Naive B cell (primary cell): ENCODE measurements at regions not wholly inside any gene's neighbourhood (a gene's known extent, or its start where the extent isn't known, plus 50 kb on each side); places are given as distances from the start of the nearest gene placed in this dataset.
"Not testable (repeated sequence)": the region's sequence is repeated elsewhere in the genome, so short reads cannot be mapped to it uniquely, and the experiment has no call there.

ENCODE experiments used
- ATAC-seq, 2 donors: fragments of 150-1000 bp; cut with Tn5 transposase; 2 replicates each; pipeline ENCODE4 v1.10.0; 2021; ENCODE audit warnings: low read depth in 2 of 2, mild to moderate bottlenecking in 2 of 2, moderate library complexity in 2 of 2
- DNase-seq: peaks from one replicate; pipeline ENCODE4 v3.0.0; 2022
- H3K27ac Mint-ChIP-seq, 6 donors: one replicate each; pipeline ENCODE4 v1.8.0; 2020 to 2022; ENCODE audit warnings: mild to moderate bottlenecking in 6 of 6, mixed read lengths in 6 of 6, moderate library complexity in 5 of 6, inconsistent platforms in 2 of 6
- H3K27me3 Mint-ChIP-seq, 3 donors: one replicate each; pipeline ENCODE4 v1.8.0; 2021 to 2022; ENCODE audit warnings: mixed read lengths in 3 of 3, mild to moderate bottlenecking in 1 of 3
- H3K36me3 Mint-ChIP-seq, 2 donors: one replicate each; pipeline ENCODE4 v1.8.0; 2020 to 2022; ENCODE audit warnings: mixed read lengths in 2 of 2, inconsistent platforms in 1 of 2, mild to moderate bottlenecking in 1 of 2
- H3K4me1 Mint-ChIP-seq, 3 donors: one replicate each; pipeline ENCODE4 v1.8.0; 2020 to 2022; ENCODE audit warnings: mixed read lengths in 3 of 3, inconsistent platforms in 1 of 3, mild to moderate bottlenecking in 1 of 3, moderate library complexity in 1 of 3
- H3K4me3 Mint-ChIP-seq, 8 donors: one replicate each; pipeline ENCODE4 v1.8.0; 2020 to 2022; ENCODE audit warnings: mild to moderate bottlenecking in 8 of 8, mixed read lengths in 8 of 8, moderate library complexity in 8 of 8, inconsistent platforms in 2 of 8
- H3K9me3 Mint-ChIP-seq, 7 donors: one replicate each; pipeline ENCODE4 v1.8.0; 2020 to 2022; ENCODE audit warnings: mixed read lengths in 7 of 7, mild to moderate bottlenecking in 5 of 7, inconsistent platforms in 2 of 7, moderate library complexity in 1 of 7

DNA sequence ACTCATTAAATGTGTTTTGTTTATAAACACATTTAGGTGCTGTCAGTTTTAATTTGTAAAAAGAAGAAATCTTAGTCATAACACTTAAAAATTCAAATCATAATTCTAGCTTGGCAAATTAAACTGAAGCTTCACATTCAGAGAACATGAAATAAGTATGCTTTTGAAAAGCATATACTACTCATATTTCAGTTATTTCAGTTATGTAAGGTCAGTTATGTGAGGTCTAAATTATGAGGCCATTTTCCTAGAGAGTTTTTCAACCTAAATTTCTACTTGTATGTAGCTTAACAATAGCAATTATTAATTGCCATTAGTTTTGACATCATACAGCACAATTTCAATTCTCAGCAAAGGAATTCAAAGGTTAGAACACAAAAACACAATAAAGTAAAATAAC is 465.0 kb downstream of the PLOD2 start:
- Mint-ChIP-seq H3K27ac (no peak overlapping the region), H3K4me1 (no peaks in the 10 kb centered on the region), H3K36me3 (no peaks in the 10 kb centered on the region), H3K9me3 (no peaks in the 10 kb centered on the region), H3K27me3 (no peaks in the 10 kb centered on the region), H3K4me3 (no peak overlapping the region)
- DNase-seq, result no peak
- ATAC-seq, result no peak

DNA sequence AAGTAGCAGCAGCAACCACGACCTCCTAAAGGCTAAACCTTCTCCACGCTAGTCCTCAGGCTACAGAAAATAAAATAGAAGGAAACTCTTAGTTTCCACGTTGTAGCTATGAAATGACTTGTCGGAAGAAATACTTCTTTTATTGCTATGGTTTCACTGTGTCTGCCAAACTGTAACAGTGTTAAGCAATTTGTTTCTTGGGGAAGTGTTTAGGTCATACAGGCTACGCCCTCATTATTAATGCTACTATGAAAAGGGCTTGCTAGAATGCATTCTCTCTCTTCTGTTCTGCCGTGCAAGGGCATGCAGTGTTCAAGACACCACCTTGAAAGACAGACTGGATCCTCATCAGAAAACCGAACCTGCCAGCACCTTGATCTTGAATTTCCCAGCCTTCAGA is 462.7 kb downstream of the PLOD2 start:
- Mint-ChIP-seq H3K9me3 (no peaks in the 10 kb centered on the region), H3K27ac (no peak overlapping the region), H3K36me3 (no peaks in the 10 kb centered on the region), H3K4me3 (no peak overlapping the region), H3K4me1 (no peaks in the 10 kb centered on the region), H3K27me3 (no peaks in the 10 kb centered on the region)
- ATAC-seq (no peak), DNase-seq (no peak)

DNA sequence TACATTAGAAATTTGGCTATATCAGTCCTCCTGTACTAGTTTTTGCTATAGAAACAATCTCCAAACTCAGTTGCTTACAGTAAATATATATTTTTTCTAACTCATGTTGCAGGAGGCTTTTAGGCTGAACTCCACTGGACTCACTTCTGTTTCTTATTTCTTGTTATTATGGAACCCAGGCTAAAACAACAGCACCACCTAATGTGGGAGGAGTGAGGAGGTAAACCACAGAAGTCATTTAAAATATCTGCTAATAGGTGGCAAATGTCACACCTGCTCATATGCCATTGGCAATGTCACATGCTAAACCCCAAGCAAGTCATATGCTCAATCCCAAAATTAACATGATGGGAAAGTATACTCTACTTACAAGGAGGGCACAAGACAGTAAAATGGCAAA is 462.2 kb downstream of the PLOD2 start:
- Mint-ChIP-seq H3K4me1 (no peaks in the 10 kb centered on the region), H3K36me3 (no peaks in the 10 kb centered on the region), H3K27me3 (no peaks in the 10 kb centered on the region), H3K4me3 (no peak overlapping the region), H3K9me3 (no peaks in the 10 kb centered on the region), H3K27ac (no peak overlapping the region)
- no peak for ATAC-seq
- DNase-seq, result no peak

DNA sequence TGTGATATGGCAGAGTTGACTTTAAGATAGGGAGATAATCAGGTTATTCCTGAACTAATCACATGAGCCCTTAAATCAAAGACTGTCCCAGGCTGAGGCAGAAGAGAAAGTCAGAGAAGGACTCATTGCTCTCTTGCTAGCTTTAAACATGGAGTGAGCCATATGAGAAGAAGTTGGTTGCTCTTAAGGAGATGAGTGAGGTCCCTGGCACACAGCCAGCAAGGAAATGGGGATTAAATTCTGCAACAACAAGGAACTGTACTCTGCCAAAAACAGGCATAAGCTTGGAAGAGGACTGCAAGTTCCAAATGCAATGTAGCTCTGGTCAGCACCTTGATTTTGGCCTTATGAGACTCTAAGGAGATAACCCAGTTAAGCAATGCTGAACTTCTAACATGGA is 457.0 kb downstream of the PLOD2 start:
- DNase-seq (no peak), ATAC-seq (no peak)
- Mint-ChIP-seq H3K27me3 (no peaks in the 10 kb centered on the region), H3K4me3 (no peak overlapping the region), H3K9me3 (no peaks in the 10 kb centered on the region), H3K4me1 (no peaks in the 10 kb centered on the region), H3K36me3 (no peaks in the 10 kb centered on the region), H3K27ac (no peak overlapping the region)

DNA sequence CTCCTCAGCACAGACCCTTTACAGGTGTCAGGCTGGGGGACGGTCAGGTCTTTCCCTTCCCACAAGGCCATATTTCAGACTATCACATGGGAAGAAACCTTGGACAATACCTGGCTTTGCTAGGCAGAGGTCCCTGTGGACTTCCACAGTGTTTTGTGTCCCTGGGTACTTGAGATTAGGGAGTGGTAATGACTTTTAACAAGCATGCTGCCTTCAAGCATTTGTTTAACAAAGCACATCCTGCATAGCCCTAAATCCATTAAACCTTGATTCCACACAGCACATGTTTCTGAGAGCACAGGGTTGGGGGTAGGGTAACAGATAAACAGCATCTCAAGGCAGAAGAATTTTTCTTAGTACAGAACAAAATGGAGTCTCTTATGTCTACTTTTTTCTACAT is 451.2 kb downstream of the PLOD2 start:
- DNase-seq, ATAC-seq, H3K36me3 Mint-ChIP-seq, H3K27ac Mint-ChIP-seq, H3K4me3 Mint-ChIP-seq, H3K4me1 Mint-ChIP-seq, H3K27me3 Mint-ChIP-seq: not testable (repeated sequence)
- peaks cover 0 to 11% (median 4%) of the 10 kb centered on the region in 7 donors for H3K9me3 Mint-ChIP-seq

DNA sequence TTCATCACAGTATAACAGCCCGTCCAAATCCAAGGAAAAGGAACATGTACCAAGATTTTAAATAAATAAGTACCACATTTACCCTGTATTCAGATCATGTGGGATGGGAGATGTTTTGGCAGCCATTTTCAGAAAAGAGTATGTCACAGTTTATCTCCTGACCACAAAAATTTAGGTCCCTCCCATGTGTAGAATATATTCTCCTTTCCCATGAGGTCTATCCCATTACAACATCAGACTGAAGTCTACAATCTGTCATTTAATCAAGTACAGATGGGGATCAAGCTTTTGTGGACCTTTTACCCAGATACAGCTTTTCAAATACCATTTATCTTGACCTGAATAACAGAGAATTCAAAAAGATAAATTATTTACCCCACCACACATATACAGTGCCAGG is 444.5 kb downstream of the PLOD2 start:
- Mint-ChIP-seq H3K27me3 (no peaks in the 10 kb centered on the region), H3K4me1 (no peaks in the 10 kb centered on the region), H3K9me3 (peaks cover 0 to 7% (median 4%) of the 10 kb centered on the region in 7 donors), H3K36me3 (peaks cover 0 to 9% of the 10 kb centered on the region in 2 donors), H3K27ac (no peak overlapping the region), H3K4me3 (no peak overlapping the region)
- DNase-seq (no peak), ATAC-seq (no peak)

DNA sequence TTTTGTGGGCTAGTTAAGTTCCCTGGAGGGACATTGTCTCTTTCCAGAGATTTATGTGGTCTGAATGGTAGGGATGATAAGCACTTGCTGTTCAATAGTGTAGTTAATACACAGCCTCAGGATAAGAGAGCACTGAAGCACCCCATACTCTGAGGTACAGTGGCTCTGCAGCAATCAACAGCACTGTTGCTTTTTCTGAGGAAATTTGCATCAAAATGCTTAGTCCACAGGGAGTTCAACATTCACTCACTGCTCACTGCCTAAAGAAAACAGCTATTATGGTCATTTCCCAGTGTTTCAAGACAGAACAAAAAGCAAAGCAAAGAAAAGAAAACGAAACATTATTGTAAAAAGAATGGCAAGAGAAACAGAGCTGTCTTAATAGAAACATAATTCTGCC is 441.9 kb downstream of the PLOD2 start:
- Mint-ChIP-seq H3K27ac (no peak overlapping the region), H3K9me3 (peaks cover 0 to 5% (median 0%) of the 10 kb centered on the region in 7 donors), H3K36me3 (no peaks in the 10 kb centered on the region), H3K4me1 (no peaks in the 10 kb centered on the region), H3K4me3 (no peak overlapping the region), H3K27me3 (no peaks in the 10 kb centered on the region)
- DNase-seq, result no peak
- no peak for ATAC-seq

DNA sequence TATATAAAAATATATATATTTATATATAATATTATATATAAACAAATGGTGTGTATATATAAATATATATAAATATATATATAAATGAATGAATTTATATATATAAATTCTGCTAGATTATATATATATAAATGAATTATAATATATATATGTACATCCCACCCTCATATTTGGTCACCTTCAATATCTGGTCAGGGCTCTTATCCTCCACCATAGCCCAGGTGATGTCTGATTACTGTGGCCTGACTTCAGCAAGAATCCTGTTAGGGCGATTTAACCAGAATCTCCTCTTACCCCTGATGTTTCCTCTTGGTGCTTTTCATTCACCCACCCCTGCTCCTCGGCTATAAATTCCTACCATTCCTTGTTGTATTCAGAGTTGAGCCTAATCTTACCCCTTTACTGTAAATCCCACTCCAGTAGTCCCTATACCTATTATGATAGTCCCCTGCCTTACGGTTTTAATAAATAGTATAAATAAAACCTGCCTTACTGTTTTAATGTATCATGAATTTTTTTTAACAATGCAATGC is 439.6 kb downstream of the PLOD2 start:
- Mint-ChIP-seq H3K36me3 (no peaks in the 10 kb centered on the region), H3K27me3 (no peaks in the 10 kb centered on the region), H3K4me3 (no peak overlapping the region), H3K4me1 (no peaks in the 10 kb centered on the region), H3K9me3 (peaks cover 0 to 3% (median 0%) of the 10 kb centered on the region in 7 donors), H3K27ac (no peak overlapping the region)
- ATAC-seq (no peak), DNase-seq (no peak)

DNA sequence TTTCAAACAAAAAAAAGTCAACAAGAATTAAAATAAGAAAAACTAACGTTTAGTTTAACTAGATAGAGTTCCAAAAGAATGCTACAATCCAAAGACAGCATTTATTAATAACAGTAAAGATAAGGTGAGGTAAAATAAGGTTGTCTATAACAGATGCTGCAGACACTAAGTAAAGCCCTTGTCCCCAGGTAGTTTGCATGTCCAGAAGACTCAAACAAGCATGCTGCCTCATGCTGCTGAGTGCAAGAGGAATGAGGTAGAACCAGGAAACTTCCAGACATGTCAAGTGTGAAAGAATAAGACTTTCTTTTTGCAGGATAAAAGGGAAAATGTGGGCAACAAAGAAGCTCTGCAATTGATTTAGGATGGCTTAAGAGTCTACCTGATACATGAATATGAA is 439.2 kb downstream of the PLOD2 start:
- ATAC-seq (no peak), DNase-seq (no peak)
- Mint-ChIP-seq H3K27ac (no peak overlapping the region), H3K36me3 (no peaks in the 10 kb centered on the region), H3K9me3 (peaks cover 0 to 4% (median 0%) of the 10 kb centered on the region in 7 donors), H3K4me3 (no peak overlapping the region), H3K4me1 (no peaks in the 10 kb centered on the region), H3K27me3 (no peaks in the 10 kb centered on the region)

DNA sequence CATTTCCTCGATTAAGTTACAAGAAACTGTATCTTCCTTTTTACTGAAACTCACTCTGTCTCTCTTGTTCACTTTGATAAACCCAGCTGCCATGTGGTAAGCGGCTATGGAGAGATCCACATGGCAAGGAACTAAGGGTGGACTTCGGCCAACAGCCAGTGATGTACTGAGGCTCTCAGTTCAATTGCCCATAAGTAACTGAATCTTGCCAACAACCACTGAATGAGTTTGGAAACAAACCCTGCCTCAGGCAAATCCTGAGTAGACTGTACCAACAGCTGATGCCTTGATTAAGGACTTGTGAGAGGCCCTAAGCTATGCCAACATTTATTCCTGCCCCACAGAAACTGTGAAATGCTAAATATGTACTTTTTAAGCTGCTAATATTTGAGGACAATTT is 433.5 kb downstream of the PLOD2 start:
- Mint-ChIP-seq H3K4me1 (no peaks in the 10 kb centered on the region), H3K4me3 (no peak overlapping the region), H3K9me3 (peaks cover 0 to 9% (median 0%) of the 10 kb centered on the region in 7 donors), H3K36me3 (no peaks in the 10 kb centered on the region), H3K27me3 (no peaks in the 10 kb centered on the region), H3K27ac (no peak overlapping the region)
- ATAC-seq, result no peak
- DNase-seq, result no peak

DNA sequence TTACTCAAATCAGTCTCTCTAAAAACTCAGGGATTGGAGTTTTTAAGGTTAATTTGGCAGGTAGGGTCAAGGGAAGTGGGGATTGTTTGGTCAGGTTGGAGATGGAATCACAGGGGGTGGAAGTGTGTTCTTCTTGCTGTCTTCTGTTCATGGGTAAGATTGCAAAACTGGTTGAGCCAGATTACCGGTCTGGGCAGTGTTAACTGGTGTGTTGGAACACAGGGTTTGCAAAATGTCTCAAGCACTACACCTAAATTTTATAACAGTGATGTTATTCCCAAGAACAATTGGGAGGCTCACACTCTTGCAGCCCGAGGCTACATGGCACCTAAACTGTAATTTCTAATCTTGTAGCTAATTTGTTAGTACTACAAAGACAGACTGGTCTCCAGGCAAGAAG is 425.4 kb downstream of the PLOD2 start:
- DNase-seq, result no peak
- Mint-ChIP-seq H3K27me3 (no peaks in the 10 kb centered on the region), H3K9me3 (peaks cover 0 to 5% (median 0%) of the 10 kb centered on the region in 7 donors), H3K4me3 (no peak overlapping the region), H3K36me3 (no peaks in the 10 kb centered on the region), H3K4me1 (no peaks in the 10 kb centered on the region), H3K27ac (no peak overlapping the region)
- ATAC-seq, result no peak

DNA sequence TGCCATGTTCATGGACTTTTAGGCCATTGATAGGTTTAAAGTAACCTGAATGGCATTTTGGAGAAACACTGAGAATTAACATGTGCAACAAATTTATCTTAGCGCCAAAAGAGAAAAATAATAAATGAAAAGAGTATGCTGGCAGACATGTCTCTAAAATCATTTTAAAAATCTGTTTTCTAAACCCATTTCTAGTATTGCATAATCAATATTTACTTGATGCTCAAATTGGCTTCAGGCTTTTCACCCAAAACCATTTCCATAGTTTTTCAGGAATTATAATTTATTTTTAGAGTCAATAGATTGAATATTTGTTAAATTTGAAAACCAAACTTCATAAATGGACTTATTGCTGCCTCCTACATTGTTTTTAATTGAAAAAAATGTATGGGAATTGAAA is 423.0 kb downstream of the PLOD2 start:
- no peak overlapping the region for H3K27ac Mint-ChIP-seq
- no peak overlapping the region for H3K4me3 Mint-ChIP-seq
- H3K36me3 Mint-ChIP-seq, result no peaks in the 10 kb centered on the region
- ATAC-seq, result no peak
- H3K27me3 Mint-ChIP-seq, result no peaks in the 10 kb centered on the region
- no peak for DNase-seq
- no peaks in the 10 kb centered on the region for H3K4me1 Mint-ChIP-seq
- peaks cover 0 to 7% (median 0%) of the 10 kb centered on the region in 7 donors for H3K9me3 Mint-ChIP-seq

DNA sequence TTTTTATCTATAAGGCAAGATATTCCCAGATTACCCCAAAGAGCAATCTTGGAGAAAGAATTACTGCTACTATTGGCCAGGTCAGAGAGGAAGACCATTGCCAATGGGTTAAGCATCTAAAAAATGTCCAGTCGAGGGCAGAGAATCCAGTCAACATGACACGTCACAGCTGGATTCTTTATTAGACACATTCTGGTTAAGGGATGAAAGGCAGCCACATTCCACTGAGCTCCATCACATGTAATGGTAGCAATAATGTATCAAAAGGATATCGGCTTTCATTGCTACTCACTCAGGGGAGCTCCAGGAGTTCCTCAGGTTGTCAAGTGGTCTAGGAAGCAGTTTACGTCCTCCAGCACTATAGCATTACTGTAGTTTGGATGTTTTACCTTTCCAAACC is 421.1 kb downstream of the PLOD2 start:
- no peak overlapping the region for H3K27ac Mint-ChIP-seq
- no peaks in the 10 kb centered on the region for H3K4me1 Mint-ChIP-seq
- H3K4me3 Mint-ChIP-seq, result no peak overlapping the region
- H3K27me3 Mint-ChIP-seq, result no peaks in the 10 kb centered on the region
- H3K36me3 Mint-ChIP-seq, result no peaks in the 10 kb centered on the region
- no peak for ATAC-seq
- peaks cover 0 to 9% (median 0%) of the 10 kb centered on the region in 7 donors for H3K9me3 Mint-ChIP-seq
- no peak for DNase-seq

DNA sequence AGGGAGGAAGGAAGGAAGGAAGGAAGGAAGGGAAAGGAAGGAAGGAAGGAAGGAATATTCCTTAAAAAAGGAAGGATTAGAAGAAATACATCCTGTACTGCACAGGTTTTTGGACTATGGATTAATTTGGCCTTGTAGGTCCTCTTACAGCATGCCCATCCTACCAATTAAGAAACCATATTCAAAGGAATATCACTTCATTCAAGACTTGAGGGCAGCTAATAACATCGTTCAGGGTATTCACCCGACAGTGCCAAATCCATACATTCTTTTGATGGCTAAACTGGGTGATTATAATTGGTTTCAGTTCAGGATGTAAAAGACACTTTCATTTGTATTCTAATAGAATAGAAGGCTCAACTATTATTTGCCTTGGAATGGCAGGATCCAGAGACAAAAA is 410.3 kb downstream of the PLOD2 start:
- H3K36me3 Mint-ChIP-seq, result no peaks in the 10 kb centered on the region
- H3K9me3 Mint-ChIP-seq, result peaks cover 0 to 9% (median 2%) of the 10 kb centered on the region in 7 donors
- H3K4me1 Mint-ChIP-seq, result no peaks in the 10 kb centered on the region
- no peak overlapping the region for H3K27ac Mint-ChIP-seq
- no peaks in the 10 kb centered on the region for H3K27me3 Mint-ChIP-seq
- ATAC-seq, result no peak
- no peak overlapping the region for H3K4me3 Mint-ChIP-seq
- no peak for DNase-seq

DNA sequence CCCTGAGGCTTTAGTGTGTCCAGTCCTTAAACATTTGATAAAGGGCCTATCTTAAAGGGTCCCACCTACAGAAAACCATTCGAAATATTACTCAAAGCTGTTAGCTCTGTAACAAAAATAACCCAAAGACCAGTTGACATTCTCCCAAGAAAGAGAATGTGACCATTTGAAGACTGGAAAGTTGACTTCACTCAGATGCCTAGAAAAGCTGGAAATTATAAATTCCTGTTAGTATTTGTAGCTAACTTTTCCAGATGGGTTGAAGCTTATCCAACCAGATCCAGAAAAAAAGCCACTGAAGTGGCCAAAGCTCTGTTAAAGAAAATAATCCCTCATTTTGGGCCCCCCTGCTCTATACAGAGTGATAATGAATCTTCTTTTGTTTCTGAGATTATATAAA is 408.4 kb downstream of the PLOD2 start:
- Mint-ChIP-seq H3K4me3 (no peak overlapping the region), H3K9me3 (peaks cover 0 to 6% (median 0%) of the 10 kb centered on the region in 7 donors), H3K4me1 (no peaks in the 10 kb centered on the region), H3K27ac (no peak overlapping the region), H3K27me3 (no peaks in the 10 kb centered on the region), H3K36me3 (no peaks in the 10 kb centered on the region)
- ATAC-seq, result no peak
- no peak for DNase-seq
